GM21526 (cell line): ENCODE measurements at regions not wholly inside any gene's neighbourhood (a gene's known extent, or its start where the extent isn't known, plus 50 kb on each side); places are given as distances from the start of the nearest gene placed in this dataset.

ENCODE experiments used
- ATAC-seq: cut with Tn5 transposase; IDR thresholded peaks from one replicate; pipeline ENCODE4 v1.9.1; 2021; ENCODE audit warnings: moderate library complexity; ENCODE audit not compliant: unreplicated experiment, low FRiP score

- peak; percentile 48 for ATAC-seq
Measured at GRCh38 chr12:92471551-92471950, 231.2 kb upstream of the PLEKHG7 start.

- ATAC-seq, result no peak
Measured at GRCh38 chr12:92470608-92471021, 232.2 kb upstream of the PLEKHG7 start.

- no peak for ATAC-seq
Measured at GRCh38 chr12:92469837-92470236, 233.0 kb upstream of the PLEKHG7 start.

GRCh38 chr12:92468358-92469020, 234.3 kb upstream of the PLEKHG7 start:
- no peak for ATAC-seq

GRCh38 chr12:92467886-92468285, 234.9 kb upstream of the PLEKHG7 start:
- no peak for ATAC-seq

- ATAC-seq, result peak; percentile 44
Measured at GRCh38 chr12:92466391-92467305, 236.1 kb upstream of the PLEKHG7 start.

- ATAC-seq, result no peak
Measured at GRCh38 chr12:92465786-92466295, 236.9 kb upstream of the PLEKHG7 start.

- ATAC-seq, result no peak
Measured at GRCh38 chr12:92464911-92465310, 237.9 kb upstream of the PLEKHG7 start.

- no peak for ATAC-seq
Measured at GRCh38 chr12:92463171-92463570, 239.6 kb upstream of the PLEKHG7 start.

- ATAC-seq, result no peak
Measured at GRCh38 chr12:92462527-92462926, 240.3 kb upstream of the PLEKHG7 start.

- peak; percentile 57 for ATAC-seq
Measured at GRCh38 chr12:92462049-92462448, 240.7 kb upstream of the PLEKHG7 start.

GRCh38 chr12:92459850-92460249, 242.9 kb upstream of the PLEKHG7 start:
- no peak for ATAC-seq

GRCh38 chr12:92458996-92459395, 243.8 kb upstream of the PLEKHG7 start:
- ATAC-seq, result no peak

GRCh38 chr12:92457458-92458180, 245.2 kb upstream of the PLEKHG7 start:
- no peak for ATAC-seq

- ATAC-seq, result no peak
Measured at GRCh38 chr12:92452763-92453162, 250.0 kb upstream of the PLEKHG7 start.

- ATAC-seq, result no peak
Measured at GRCh38 chr12:92446083-92446460, 256.7 kb upstream of the PLEKHG7 start.

GRCh38 chr12:92445253-92446082, 257.3 kb upstream of the PLEKHG7 start:
- ATAC-seq, result peak; percentile 79

GRCh38 chr12:92444763-92445162, 258.0 kb upstream of the PLEKHG7 start:
- peak; percentile 38 for ATAC-seq

GRCh38 chr12:92442782-92443181, 260.0 kb upstream of the PLEKHG7 start:
- no peak for ATAC-seq

GRCh38 chr12:92440072-92440471, 262.7 kb upstream of the PLEKHG7 start:
- no peak for ATAC-seq
